Fibroblast of villous mesenchyme (primary cell): ENCODE measurements at regions not wholly inside any gene's neighbourhood (a gene's known extent, or its start where the extent isn't known, plus 50 kb on each side); places are given as distances from the start of the nearest gene placed in this dataset.
"Not testable (repeated sequence)": the region's sequence is repeated elsewhere in the genome, so short reads cannot be mapped to it uniquely, and the experiment has no call there.

ENCODE experiments used
- DNase-seq: peaks from one replicate; pipeline ENCODE4 v3.0.0-alpha.2; 2010; ENCODE audit warnings: low read depth
- H3K4me3 ChIP-seq: 2 replicates; pipeline ENCODE4 v1.5.1; 2011; ENCODE audit warnings: low read depth, mild to moderate bottlenecking, low read length
- CTCF ChIP-seq: IDR thresholded peaks from 2 replicates; pipeline ENCODE4 v1.5.1; 2012; ENCODE audit warnings: low read depth, mild to moderate bottlenecking, low read length; ENCODE audit not compliant: insufficient read depth

GRCh38 chr20:52056203-52057062, 135.1 kb downstream of the ZFP64 start:
- no peak overlapping the region for H3K4me3 ChIP-seq
- DNase-seq: peak; percentile 57
- no peak for TF ChIP-seq CTCF

GRCh38 chr20:52054123-52054522, 137.5 kb downstream of the ZFP64 start:
- no peak for TF ChIP-seq CTCF
- no peak for DNase-seq

GRCh38 chr20:52049001-52049731, 142.4 kb downstream of the ZFP64 start:
- no peak overlapping the region for H3K4me3 ChIP-seq
- no peak for TF ChIP-seq CTCF
- DNase-seq: peak; percentile 10

More at GRCh38 chr20:52054123-52054522, 137.5 kb downstream of the ZFP64 start:
- H3K4me3 ChIP-seq: no peak overlapping the region

- peak overlapping the region; percentile 15 for H3K4me3 ChIP-seq
- DNase-seq: peak; percentile 33
- no peak for TF ChIP-seq CTCF
These were observed 143.5 kb downstream of the ZFP64 start for GRCh38 chr20:52047811-52048764.

GRCh38 chr20:52041966-52042365, 149.6 kb downstream of the ZFP64 start:
- no peak for DNase-seq
- no peak for TF ChIP-seq CTCF
- H3K4me3 ChIP-seq: no peak overlapping the region

GRCh38 chr20:52039790-52040189, 151.8 kb downstream of the ZFP64 start:
- TF ChIP-seq CTCF: no peak
- DNase-seq: no peak
- H3K4me3 ChIP-seq: no peak overlapping the region

GRCh38 chr20:52038632-52039031, 152.9 kb downstream of the ZFP64 start:
- H3K4me3 ChIP-seq, DNase-seq: not testable (repeated sequence)
